Peyer's patch (tissue), 4 donors: ENCODE measurements at regions not wholly inside any gene's neighbourhood (a gene's known extent, or its start where the extent isn't known, plus 50 kb on each side); places are given as distances from the start of the nearest gene placed in this dataset.

Experiments
- DNase-seq, 3 donors: peaks; one replicate each; pipeline ENCODE4 v3.0.0-alpha.2; 2017 to 2019
- H3K27ac ChIP-seq, 4 donors: fragments of 200-600 bp; sonication (generic); one replicate each; pipeline ENCODE4 v1.5.1; 2016 to 2019
- H3K27me3 ChIP-seq, 2 donors: fragments of 200-600 bp; sonication (generic); one replicate each; pipeline ENCODE4 v1.5.1; 2019
- H3K36me3 ChIP-seq, 3 donors: fragments of 200-600 bp; sonication (generic); one replicate each; pipeline ENCODE4 v1.5.1; 2016 to 2019
- H3K4me1 ChIP-seq, 4 donors: fragments of 200-600 bp; sonication (generic); one replicate each; pipeline ENCODE4 v1.5.1; 2016 to 2019
- H3K4me3 ChIP-seq, 4 donors: fragments of 200-600 bp; sonication (generic); 1 replicate in 3 of 4; 2 replicates in 1 of 4; pipeline ENCODE4 v1.5.1; 2016 to 2019; ENCODE audit warnings: mild to moderate bottlenecking in 1 of 4
- H3K9me3 ChIP-seq, 4 donors: fragments of 200-600 bp; sonication (generic); one replicate each; pipeline ENCODE4 v1.5.1; 2016 to 2019; ENCODE audit warnings: mild to moderate bottlenecking in 1 of 4
- CTCF ChIP-seq, 6 experiments: fragments of 450-650 bp in 4 of 6; fragments of 200-600 bp in 2 of 6; sonication (generic) in 1 of 6; IDR thresholded peaks; one replicate each; pipeline ENCODE4 v1.5.1; 2017 to 2019; ENCODE audit warnings: antibody characterized with exemption in 6 of 6, mild to moderate bottlenecking in 3 of 6, moderate library complexity in 1 of 6
- POLR2A ChIP-seq, 2 donors: fragments of 450-650 bp; IDR thresholded peaks; one replicate each; pipeline ENCODE4 v1.5.1; 2017; ENCODE audit warnings: antibody characterized with exemption in 2 of 2, mild to moderate bottlenecking in 2 of 2, moderate library complexity in 2 of 2

- no peak for DNase-seq
- Histone ChIP-seq H3K27ac (no peak overlapping the region), H3K4me1 (no peaks in the 10 kb centered on the region), H3K9me3 (no peaks in the 10 kb centered on the region), H3K36me3 (no peaks in the 10 kb centered on the region), H3K27me3 (no peaks in the 10 kb centered on the region), H3K4me3 (no peak overlapping the region)
- TF ChIP-seq CTCF (IDR thresholded peaks at IDR 0.05) (no peak), POLR2A (IDR thresholded peaks at IDR 0.05) (no peak)
Measured at GRCh38 chr7:123343611-123344010, 143.8 kb upstream of the SLC13A1 start.

- H3K27me3 ChIP-seq = no peaks in the 10 kb centered on the region
- H3K4me1 ChIP-seq = no peaks in the 10 kb centered on the region
- TF ChIP-seq POLR2A (IDR thresholded peaks at IDR 0.05) = no peak
- no peak for TF ChIP-seq CTCF (IDR thresholded peaks at IDR 0.05)
- no peaks in the 10 kb centered on the region for H3K36me3 ChIP-seq
- H3K27ac ChIP-seq = no peak overlapping the region
- DNase-seq = no peak
- no peaks in the 10 kb centered on the region for H3K9me3 ChIP-seq
- H3K4me3 ChIP-seq = no peak overlapping the region
Measured at GRCh38 chr7:123341102-123341501, 141.3 kb upstream of the SLC13A1 start.

GRCh38 chr7:123338688-123339087 lies 138.9 kb upstream of the SLC13A1 start:
- Histone ChIP-seq H3K9me3 (no peaks in the 10 kb centered on the region), H3K4me3 (no peak overlapping the region), H3K4me1 (no peaks in the 10 kb centered on the region), H3K27ac (no peak overlapping the region), H3K27me3 (no peaks in the 10 kb centered on the region), H3K36me3 (no peaks in the 10 kb centered on the region)
- TF ChIP-seq CTCF (IDR thresholded peaks at IDR 0.05) (no peak), POLR2A (IDR thresholded peaks at IDR 0.05) (no peak)
- DNase-seq = no peak

GRCh38 chr7:123329988-123330643 lies 130.3 kb upstream of the SLC13A1 start:
- Histone ChIP-seq H3K9me3 (no peaks in the 10 kb centered on the region), H3K4me1 (no peaks in the 10 kb centered on the region), H3K27ac (no peak overlapping the region), H3K27me3 (no peaks in the 10 kb centered on the region), H3K4me3 (no peak overlapping the region), H3K36me3 (no peaks in the 10 kb centered on the region)
- DNase-seq = no peak
- TF ChIP-seq CTCF (IDR thresholded peaks at IDR 0.05) = no peak
- TF ChIP-seq POLR2A (IDR thresholded peaks at IDR 0.05) = no peak

GRCh38 chr7:123327661-123328060 lies 127.9 kb upstream of the SLC13A1 start:
- no peaks in the 10 kb centered on the region for H3K27me3 ChIP-seq
- TF ChIP-seq CTCF (IDR thresholded peaks at IDR 0.05) (no peak), POLR2A (IDR thresholded peaks at IDR 0.05) (no peak)
- no peaks in the 10 kb centered on the region for H3K4me1 ChIP-seq
- no peak overlapping the region for H3K27ac ChIP-seq
- no peaks in the 10 kb centered on the region for H3K36me3 ChIP-seq
- H3K9me3 ChIP-seq = no peaks in the 10 kb centered on the region
- no peak for DNase-seq
- no peak overlapping the region for H3K4me3 ChIP-seq

- Histone ChIP-seq H3K4me1 (no peaks in the 10 kb centered on the region), H3K27ac (no peak overlapping the region), H3K27me3 (no peaks in the 10 kb centered on the region), H3K36me3 (no peaks in the 10 kb centered on the region), H3K9me3 (peaks cover 0 to 4% (median 1%) of the 10 kb centered on the region in 4 donors), H3K4me3 (no peak overlapping the region)
- TF ChIP-seq POLR2A (IDR thresholded peaks at IDR 0.05) (no peak), CTCF (IDR thresholded peaks at IDR 0.05) (no peak)
- no peak for DNase-seq
Measured at GRCh38 chr7:123324283-123324682, 124.5 kb upstream of the SLC13A1 start.
